Left forelimb (tissue), 1 donor: ENCODE measurements at regions not wholly inside any gene's neighbourhood (a gene's known extent, or its start where the extent isn't known, plus 50 kb on each side); places are given as distances from the start of the nearest gene placed in this dataset.
"Not testable (repeated sequence)": the region's sequence is repeated elsewhere in the genome, so short reads cannot be mapped to it uniquely, and the experiment has no call there.

Experiments
- DNase-seq: peaks from one replicate; pipeline ENCODE4 v3.0.0-alpha.2; 2018; ENCODE audit warnings: low spot score

- no peak for DNase-seq
Observed at GRCh38 chr5:101346906-101347305, 443.8 kb upstream of the ST8SIA4 start.

GRCh38 chr5:101346447-101346846 lies 443.4 kb upstream of the ST8SIA4 start:
- DNase-seq, result no peak

- DNase-seq, result no peak
Observed at GRCh38 chr5:101338226-101338625, 435.1 kb upstream of the ST8SIA4 start.

- no peak for DNase-seq
Observed at GRCh38 chr5:101327816-101328215, 424.7 kb upstream of the ST8SIA4 start.

GRCh38 chr5:101326766-101327165 lies 423.7 kb upstream of the ST8SIA4 start:
- no peak for DNase-seq

GRCh38 chr5:101316401-101316800 lies 413.3 kb upstream of the ST8SIA4 start:
- not testable (repeated sequence) for DNase-seq

- DNase-seq, result no peak
Observed at GRCh38 chr5:101306391-101307137, 403.5 kb upstream of the ST8SIA4 start.

- DNase-seq, result no peak
Observed at GRCh38 chr5:101296477-101296876, 393.4 kb upstream of the ST8SIA4 start.

GRCh38 chr5:101292199-101292598 lies 389.1 kb upstream of the ST8SIA4 start:
- DNase-seq, result no peak

- not testable (repeated sequence) for DNase-seq
Observed at GRCh38 chr5:101290761-101291160, 387.7 kb upstream of the ST8SIA4 start.

GRCh38 chr5:101288633-101289032 lies 385.6 kb upstream of the ST8SIA4 start:
- no peak for DNase-seq

GRCh38 chr5:101284736-101285375 lies 381.8 kb upstream of the ST8SIA4 start:
- no peak for DNase-seq

GRCh38 chr5:101283938-101284337 lies 380.9 kb upstream of the ST8SIA4 start:
- not testable (repeated sequence) for DNase-seq

GRCh38 chr5:101278917-101279316 lies 375.8 kb upstream of the ST8SIA4 start:
- DNase-seq, result no peak

GRCh38 chr5:101278011-101278687 lies 375.1 kb upstream of the ST8SIA4 start:
- no peak for DNase-seq

- DNase-seq, result no peak
Observed at GRCh38 chr5:101271945-101272344, 368.9 kb upstream of the ST8SIA4 start.

GRCh38 chr5:101271416-101271815 lies 368.3 kb upstream of the ST8SIA4 start:
- no peak for DNase-seq

GRCh38 chr5:101260857-101261256 lies 357.8 kb upstream of the ST8SIA4 start:
- no peak for DNase-seq

- no peak for DNase-seq
Observed at GRCh38 chr5:101253096-101253495, 350.0 kb upstream of the ST8SIA4 start.

GRCh38 chr5:101244621-101245020 lies 341.5 kb upstream of the ST8SIA4 start:
- no peak for DNase-seq

- DNase-seq, result no peak
Observed at GRCh38 chr5:101212942-101213514, 309.9 kb upstream of the ST8SIA4 start.

GRCh38 chr5:101206534-101206933 lies 303.5 kb upstream of the ST8SIA4 start:
- DNase-seq, result no peak

GRCh38 chr5:101205065-101205464 lies 302.0 kb upstream of the ST8SIA4 start:
- DNase-seq, result not testable (repeated sequence)
